ENCODE measurements at regions not wholly inside any gene's neighbourhood (a gene's known extent, or its start where the extent isn't known, plus 50 kb on each side); places are given as distances from the start of the nearest gene placed in this dataset.

DNA sequence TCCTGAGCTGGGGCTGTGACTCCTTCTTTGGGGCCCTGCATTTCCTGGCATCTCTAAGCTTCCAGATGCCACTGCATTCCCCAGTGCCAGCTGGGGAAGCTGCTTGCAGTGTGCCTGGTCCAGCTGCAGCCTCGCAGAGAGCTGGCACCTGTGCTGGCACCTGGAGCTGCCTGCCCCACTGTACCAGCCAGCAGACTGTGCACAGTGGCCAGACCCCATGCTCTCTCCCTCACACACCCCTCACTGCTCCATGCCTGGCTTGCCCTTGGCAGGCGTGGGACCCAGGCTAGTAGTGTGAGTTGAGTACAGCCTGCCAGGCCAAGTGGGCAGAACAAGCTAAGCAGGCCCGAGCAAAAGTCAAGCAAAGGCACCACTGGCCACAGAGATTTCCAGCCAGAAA is 327.5 kb downstream of the NDFIP2 start:
- TF ChIP-seq, protein P1, sequence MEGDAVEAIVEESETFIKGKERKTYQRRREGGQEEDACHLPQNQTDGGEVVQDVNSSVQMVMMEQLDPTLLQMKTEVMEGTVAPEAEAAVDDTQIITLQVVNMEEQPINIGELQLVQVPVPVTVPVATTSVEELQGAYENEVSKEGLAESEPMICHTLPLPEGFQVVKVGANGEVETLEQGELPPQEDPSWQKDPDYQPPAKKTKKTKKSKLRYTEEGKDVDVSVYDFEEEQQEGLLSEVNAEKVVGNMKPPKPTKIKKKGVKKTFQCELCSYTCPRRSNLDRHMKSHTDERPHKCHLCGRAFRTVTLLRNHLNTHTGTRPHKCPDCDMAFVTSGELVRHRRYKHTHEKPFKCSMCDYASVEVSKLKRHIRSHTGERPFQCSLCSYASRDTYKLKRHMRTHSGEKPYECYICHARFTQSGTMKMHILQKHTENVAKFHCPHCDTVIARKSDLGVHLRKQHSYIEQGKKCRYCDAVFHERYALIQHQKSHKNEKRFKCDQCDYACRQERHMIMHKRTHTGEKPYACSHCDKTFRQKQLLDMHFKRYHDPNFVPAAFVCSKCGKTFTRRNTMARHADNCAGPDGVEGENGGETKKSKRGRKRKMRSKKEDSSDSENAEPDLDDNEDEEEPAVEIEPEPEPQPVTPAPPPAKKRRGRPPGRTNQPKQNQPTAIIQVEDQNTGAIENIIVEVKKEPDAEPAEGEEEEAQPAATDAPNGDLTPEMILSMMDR (IDR thresholded peaks at IDR 0.05), result no peak
- TF ChIP-seq POLR2A (IDR thresholded peaks at IDR 0.05), result no peak
- DNase-seq (no peak), ATAC-seq (no peak)
- Histone ChIP-seq H3K36me3 (no peaks in the 10 kb centered on the region), H3K4me1 (peaks cover 0 to 18% (median 0%) of the 10 kb centered on the region in 12 donors), H3K9me3 (no peaks in the 10 kb centered on the region), H3K4me3 (no peak overlapping the region), H3K27ac (no peak overlapping the region), H3K27me3 (no peaks in the 10 kb centered on the region)
- intact Hi-C loops (cut with DNase I), result no loop called here
- WGBS, 4 donors, result 85 to 88% (median 86%) methylated on average over 3 of the region's 3 CpGs

DNA sequence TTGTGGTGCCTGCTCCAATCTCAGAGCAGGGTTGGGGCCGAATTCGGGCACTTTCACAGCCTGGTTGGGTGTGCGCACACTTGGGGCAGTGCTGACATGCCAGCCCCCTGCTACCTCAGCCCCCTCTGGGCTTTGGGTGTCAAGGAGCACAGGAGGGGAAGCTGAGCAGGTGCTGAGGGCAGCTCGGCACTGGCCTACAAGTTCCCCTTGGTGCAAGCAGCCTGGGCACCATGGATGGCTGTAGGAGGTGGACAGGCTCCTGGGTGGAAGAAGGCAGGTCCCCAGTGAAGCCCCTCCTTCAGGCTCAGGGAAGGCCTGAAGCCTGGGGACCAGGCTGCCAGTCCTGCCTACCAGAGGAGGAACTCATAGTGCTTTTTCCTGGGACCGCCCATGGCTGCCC is 326.6 kb downstream of the NDFIP2 start:
- Histone ChIP-seq H3K4me3 (no peak overlapping the region), H3K36me3 (no peaks in the 10 kb centered on the region), H3K27me3 (no peaks in the 10 kb centered on the region), H3K9me3 (no peaks in the 10 kb centered on the region), H3K27ac (no peak overlapping the region), H3K4me1 (peaks cover 0 to 20% (median 0%) of the 10 kb centered on the region in 12 donors)
- no peak for DNase-seq
- WGBS, 4 donors, result 74 to 100% (median 75%) methylated on average over 1 to 5 of the region's 5 CpGs
- no peak for TF ChIP-seq POLR2A (IDR thresholded peaks at IDR 0.05)
- TF ChIP-seq, protein P1 (IDR thresholded peaks at IDR 0.05), result no peak
- intact Hi-C loops (cut with DNase I), result no loop called here
- ATAC-seq, result no peak

DNA sequence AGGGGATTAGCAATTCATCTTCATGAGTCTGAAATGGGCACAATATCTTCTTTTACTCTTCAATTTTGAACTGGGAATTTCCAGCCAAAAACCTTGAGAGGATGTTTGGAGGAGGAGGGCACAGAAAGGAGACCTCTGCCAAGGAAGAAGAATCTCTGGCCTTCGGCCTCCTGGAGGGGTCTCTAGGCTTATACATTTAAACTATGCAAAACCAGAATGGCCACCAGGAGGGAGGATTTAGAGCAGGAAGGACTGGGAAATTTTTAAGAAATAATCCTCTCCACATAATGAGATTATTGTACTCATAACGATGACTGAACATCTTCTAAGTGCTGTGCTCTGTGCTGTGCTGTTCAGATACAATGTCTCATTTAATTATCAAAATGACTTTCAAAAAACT is 325.9 kb downstream of the NDFIP2 start:
- WGBS, 4 donors, result 83 to 99% (median 94%) methylated on average over 2 of the region's 2 CpGs
- Histone ChIP-seq H3K4me1 (peaks cover 0 to 17% (median 0%) of the 10 kb centered on the region in 12 donors), H3K27me3 (no peaks in the 10 kb centered on the region), H3K9me3 (no peaks in the 10 kb centered on the region), H3K4me3 (no peak overlapping the region), H3K27ac (no peak overlapping the region), H3K36me3 (no peaks in the 10 kb centered on the region)
- DNase-seq, result no peak
- ATAC-seq, result no peak
- TF ChIP-seq POLR2A (IDR thresholded peaks at IDR 0.05), result no peak
- intact Hi-C loops (cut with DNase I), result no loop called here

DNA sequence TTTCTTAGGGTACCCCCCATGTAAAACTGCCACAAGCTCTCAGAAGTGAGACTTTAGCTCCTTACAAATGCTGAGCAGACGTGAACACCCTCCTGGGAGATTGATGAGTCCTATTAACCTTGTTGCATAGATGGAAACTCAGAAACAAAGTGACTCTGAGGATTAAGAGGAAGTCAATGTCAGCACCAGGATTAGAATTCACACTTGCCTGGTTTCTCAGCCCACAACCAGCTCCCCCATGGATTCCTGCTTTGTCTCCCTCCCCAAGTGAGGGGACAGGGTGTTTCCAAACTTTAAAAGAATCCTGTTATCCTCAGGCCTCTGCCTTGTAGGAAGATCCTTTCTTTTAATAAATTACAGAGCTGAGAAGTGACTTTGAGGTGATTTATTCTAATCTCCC is 324.4 kb downstream of the NDFIP2 start:
- Histone ChIP-seq H3K27ac (no peak overlapping the region), H3K4me1 (peaks cover 0 to 13% (median 0%) of the 10 kb centered on the region in 12 donors), H3K27me3 (no peaks in the 10 kb centered on the region), H3K36me3 (no peaks in the 10 kb centered on the region), H3K9me3 (no peaks in the 10 kb centered on the region), H3K4me3 (no peak overlapping the region)
- no peak for DNase-seq
- TF ChIP-seq, protein P1 (IDR thresholded peaks at IDR 0.05), result no peak
- WGBS, 4 donors, result 63 to 95% (median 79%) methylated on average over 1 of the region's 1 CpG
- intact Hi-C loops (cut with DNase I), result no loop called here
- no peak for ATAC-seq

DNA sequence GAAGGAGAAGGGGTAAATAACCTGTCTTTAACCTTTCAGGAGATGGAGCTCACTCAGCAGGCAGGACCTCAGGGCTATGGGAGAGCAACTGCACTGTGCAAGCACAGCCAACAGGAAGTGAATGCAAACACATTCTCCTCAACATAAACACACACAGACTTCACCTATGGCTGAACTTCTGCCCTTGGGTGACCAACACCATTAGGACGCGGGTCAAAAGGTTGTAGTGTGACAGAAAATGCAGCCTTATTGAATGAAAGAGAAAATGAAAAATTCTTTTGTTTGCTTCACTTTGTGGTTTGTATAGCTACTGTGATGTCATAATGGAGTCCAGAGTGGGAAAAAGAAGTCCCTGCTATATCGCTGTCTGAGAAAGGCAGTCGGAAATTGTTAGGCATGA is 323.0 kb downstream of the NDFIP2 start:
- no peak overlapping the region for H3K27ac ChIP-seq
- no peak for ATAC-seq
- WGBS, 4 donors, result 84 to 89% (median 87%) methylated on average over 4 of the region's 4 CpGs

More for the DNA sequence above, 323.0 kb downstream of the NDFIP2 start:
- no peak overlapping the region for H3K4me3 ChIP-seq
- H3K9me3 ChIP-seq, result no peaks in the 10 kb centered on the region
- no peaks in the 10 kb centered on the region for H3K27me3 ChIP-seq
- no peak for TF ChIP-seq POLR2A (IDR thresholded peaks at IDR 0.05)
- TF ChIP-seq, protein P1 (IDR thresholded peaks at IDR 0.05), result no peak
- no peaks in the 10 kb centered on the region for H3K36me3 ChIP-seq
- intact Hi-C loops (cut with DNase I), result no loop called here
- peaks cover 0 to 13% (median 3%) of the 10 kb centered on the region in 12 donors for H3K4me1 ChIP-seq
- DNase-seq, result no peak

All from heart left ventricle (tissue), 16 donors.